ENCODE measurements at regions not wholly inside any gene's neighbourhood (a gene's known extent, or its start where the extent isn't known, plus 50 kb on each side); places are given as distances from the start of the nearest gene placed in this dataset.
A peak's percentile ranks its signal among the peaks of the same experiment; 100 is the strongest.

DNA sequence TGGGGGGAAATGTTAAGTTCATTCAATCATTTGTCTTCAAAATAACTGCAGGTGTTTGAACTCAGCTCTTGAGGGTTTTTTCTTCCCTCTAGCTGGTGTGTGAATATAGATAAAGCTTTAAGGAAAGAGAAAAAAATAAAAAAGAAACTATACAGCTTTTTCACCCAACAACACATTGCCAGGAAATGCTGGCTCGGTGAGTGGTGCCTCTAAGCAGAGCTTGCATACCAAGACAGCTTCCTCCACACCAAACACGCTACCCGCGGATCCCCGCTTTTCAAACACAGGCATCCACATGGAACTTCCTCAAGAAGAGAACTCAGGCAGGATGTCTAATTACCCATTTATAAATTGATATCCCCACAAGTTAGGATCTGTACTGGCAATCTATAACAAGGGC is 69.8 kb upstream of the TANK start:
- peak overlapping the region; percentile 37 for H3K4me3 Mint-ChIP-seq
- peaks cover 9% of the 10 kb centered on the region for H3K36me3 Mint-ChIP-seq
- CTCF ChIA-PET = interaction anchor here (0.8 to 2.2 kb wide), 4 partner anchors 14 to 95 kb away, joined by 3 to 11 read pairs (median 3); no protein-coding TSS in a partner anchor
- no peaks in the 10 kb centered on the region for H3K27me3 Mint-ChIP-seq
- DNase-seq = peak; percentile 75
- H3K9me3 Mint-ChIP-seq = peaks cover 4% of the 10 kb centered on the region
- H3K4me1 Mint-ChIP-seq = peaks cover 51% of the 10 kb centered on the region
- peak overlapping the region; percentile 88 for H3K27ac Mint-ChIP-seq

DNA sequence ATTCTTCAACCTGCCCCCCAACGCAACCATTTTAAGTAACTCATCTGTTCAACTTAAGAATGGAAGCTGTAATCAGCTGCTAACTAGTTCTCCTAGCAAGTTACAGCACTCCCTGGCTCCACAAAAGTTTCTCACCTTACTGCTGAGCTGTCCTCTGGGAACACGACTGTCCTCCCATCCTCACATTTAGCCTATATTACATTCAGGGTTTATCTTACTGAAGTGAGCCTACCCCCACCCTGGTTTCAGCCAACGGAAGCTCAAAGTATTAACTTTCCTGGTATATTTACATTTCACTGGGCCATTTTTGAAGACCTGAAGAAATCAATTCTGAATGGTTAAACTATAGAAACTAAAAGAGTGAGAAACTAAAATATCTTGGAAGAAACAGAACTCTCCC is 64.9 kb upstream of the TANK start:
- H3K27me3 Mint-ChIP-seq = no peaks in the 10 kb centered on the region
- CTCF ChIA-PET = no interaction called here
- no peak overlapping the region for H3K4me3 Mint-ChIP-seq
- no peak for DNase-seq
- H3K36me3 Mint-ChIP-seq = peaks cover 3% of the 10 kb centered on the region
- no peak overlapping the region for H3K27ac Mint-ChIP-seq
- peaks cover 25% of the 10 kb centered on the region for H3K4me1 Mint-ChIP-seq
- peaks cover 9% of the 10 kb centered on the region for H3K9me3 Mint-ChIP-seq

DNA sequence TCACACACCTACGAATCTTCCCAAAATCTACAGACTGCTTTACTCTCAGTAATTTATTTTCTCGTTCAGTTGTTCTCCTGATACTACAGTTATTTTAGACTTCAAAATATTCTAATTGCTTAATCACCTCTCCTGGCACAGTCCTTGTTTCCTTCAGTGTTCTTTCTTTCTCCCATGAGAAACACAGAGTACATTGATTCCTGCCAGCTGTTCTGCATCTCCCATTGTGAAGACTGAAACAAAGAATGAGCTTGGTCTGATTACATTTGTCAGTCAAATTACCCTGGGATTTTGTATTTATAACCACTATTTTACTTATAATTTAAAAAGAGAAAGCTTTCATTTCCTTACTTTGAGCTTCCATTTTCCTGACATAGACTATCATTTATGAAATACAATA is 63.9 kb upstream of the TANK start:
- H3K9me3 Mint-ChIP-seq = peaks cover 9% of the 10 kb centered on the region
- H3K27me3 Mint-ChIP-seq = no peaks in the 10 kb centered on the region
- H3K27ac Mint-ChIP-seq = no peak overlapping the region
- CTCF ChIA-PET = no interaction called here
- peaks cover 15% of the 10 kb centered on the region for H3K4me1 Mint-ChIP-seq
- H3K36me3 Mint-ChIP-seq = peaks cover 3% of the 10 kb centered on the region
- H3K4me3 Mint-ChIP-seq = no peak overlapping the region
- no peak for DNase-seq

DNA sequence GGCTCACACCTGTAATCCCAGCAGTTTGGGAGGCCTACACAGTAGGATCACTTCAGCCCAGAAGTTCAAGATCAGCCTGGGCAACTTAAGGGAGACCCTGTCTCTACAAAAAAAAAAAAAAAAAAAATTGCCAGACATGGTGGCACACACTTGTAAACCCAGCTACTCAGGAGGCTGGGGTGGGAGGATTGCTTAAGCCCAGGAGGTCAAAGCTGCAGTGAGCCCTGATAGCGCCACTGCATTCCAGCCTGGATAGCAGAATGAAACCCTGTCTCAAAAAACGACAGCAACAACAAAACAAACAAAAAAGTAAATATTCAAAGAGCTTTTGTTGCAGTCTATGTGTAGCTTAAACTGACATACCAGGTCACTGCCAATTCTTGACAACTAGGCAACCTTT is 63.1 kb upstream of the TANK start:
- Mint-ChIP-seq H3K4me3 (no peak overlapping the region), H3K4me1 (peaks cover 10% of the 10 kb centered on the region), H3K27ac (no peak overlapping the region), H3K9me3 (peaks cover 9% of the 10 kb centered on the region), H3K36me3 (peaks cover 3% of the 10 kb centered on the region), H3K27me3 (no peaks in the 10 kb centered on the region)
- CTCF ChIA-PET = no interaction called here
- DNase-seq = no peak

DNA sequence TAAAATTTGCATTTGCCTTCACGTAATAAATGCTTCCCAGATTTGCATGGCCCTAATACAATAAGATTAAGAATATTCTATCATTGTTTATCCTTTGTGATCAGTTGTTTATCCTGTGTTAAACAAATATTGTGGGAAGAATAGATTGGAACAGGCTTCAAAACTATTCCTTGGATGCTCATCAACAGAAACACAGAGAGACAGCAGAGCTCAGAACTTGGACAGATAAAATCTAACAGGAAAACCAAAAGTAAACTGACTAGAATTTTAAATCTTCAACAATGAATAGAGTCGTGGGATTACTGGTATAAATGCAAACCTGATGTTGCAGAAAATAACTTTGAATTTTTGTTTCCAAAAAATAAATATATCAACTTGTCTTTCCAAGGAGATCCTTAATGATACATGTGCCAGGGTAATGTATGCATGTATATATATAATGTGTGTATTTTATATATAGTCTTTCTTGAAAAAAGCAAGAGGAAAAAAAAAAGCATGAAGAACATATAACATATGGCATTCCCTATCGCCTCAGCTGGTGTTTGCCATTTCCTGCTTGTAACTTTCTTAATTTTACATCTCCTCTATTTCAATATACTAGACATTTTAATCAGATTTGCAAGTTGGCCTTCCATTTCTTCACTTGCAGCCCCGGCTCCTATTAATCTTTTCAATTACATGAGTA is 59.9 kb upstream of the TANK start:
- CTCF ChIA-PET = no interaction called here
- no peak overlapping the region for H3K4me3 Mint-ChIP-seq
- H3K9me3 Mint-ChIP-seq = peaks cover 9% of the 10 kb centered on the region
- H3K36me3 Mint-ChIP-seq = peaks cover 3% of the 10 kb centered on the region
- no peak for DNase-seq
- H3K27me3 Mint-ChIP-seq = no peaks in the 10 kb centered on the region
- no peak overlapping the region for H3K27ac Mint-ChIP-seq
- peaks cover 15% of the 10 kb centered on the region for H3K4me1 Mint-ChIP-seq

DNA sequence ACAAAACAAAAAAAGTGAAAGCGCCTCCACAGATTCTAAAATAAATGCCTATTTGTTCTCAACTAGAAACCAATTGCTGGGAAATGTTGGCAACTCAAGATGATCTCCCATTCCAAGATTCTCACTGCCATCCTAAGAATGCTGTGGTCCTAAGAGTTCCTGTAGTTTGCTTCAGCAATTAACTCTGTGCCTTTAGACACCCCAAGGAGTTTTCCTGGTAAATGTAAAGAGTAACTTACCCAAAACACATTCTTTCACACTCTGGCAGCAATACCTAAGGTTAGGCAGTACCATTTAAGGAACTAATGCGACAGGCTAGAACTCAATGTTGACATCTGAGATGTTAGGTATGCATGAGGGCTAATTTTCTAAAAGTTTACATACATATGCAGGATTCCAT is 58.8 kb upstream of the TANK start:
- Mint-ChIP-seq H3K4me1 (peaks cover 14% of the 10 kb centered on the region), H3K4me3 (no peak overlapping the region), H3K9me3 (peaks cover 9% of the 10 kb centered on the region), H3K27me3 (no peaks in the 10 kb centered on the region), H3K27ac (no peak overlapping the region), H3K36me3 (peaks cover 3% of the 10 kb centered on the region)
- no peak for DNase-seq
- CTCF ChIA-PET = no interaction called here

DNA sequence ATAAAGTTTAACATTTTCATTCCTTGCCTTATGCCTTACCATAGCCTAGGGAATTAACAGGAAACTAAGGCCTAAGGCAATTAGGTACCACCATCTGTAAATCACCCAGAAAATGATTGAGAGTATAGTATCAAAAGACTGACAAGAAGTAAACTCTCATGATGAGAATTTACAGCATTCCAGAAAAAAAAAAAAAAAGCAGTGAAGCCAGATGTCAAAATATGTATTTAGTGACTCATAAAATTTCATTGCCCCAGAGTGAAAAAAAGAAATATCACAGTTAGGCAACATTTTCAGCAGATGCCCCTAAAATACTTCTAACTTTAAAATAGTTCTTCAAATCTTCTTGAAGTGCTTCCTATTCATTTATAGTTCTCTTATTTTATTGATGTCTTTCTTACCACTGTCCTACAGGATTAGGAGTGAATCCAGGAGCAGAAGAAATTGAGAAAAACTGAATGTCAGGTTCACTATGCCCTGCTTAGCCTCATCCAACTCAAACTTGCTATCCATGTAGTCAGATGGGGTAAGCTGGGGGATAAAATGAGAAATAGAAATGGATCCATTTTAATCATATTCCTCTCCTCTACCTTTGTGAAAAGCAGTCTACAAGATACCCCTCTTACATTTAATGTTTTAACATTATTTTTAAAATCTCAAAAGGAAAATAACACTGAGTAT is 57.3 kb upstream of the TANK start:
- H3K27me3 Mint-ChIP-seq = no peaks in the 10 kb centered on the region
- peaks cover 14% of the 10 kb centered on the region for H3K4me1 Mint-ChIP-seq
- no peak for DNase-seq
- H3K36me3 Mint-ChIP-seq = peaks cover 2% of the 10 kb centered on the region
- CTCF ChIA-PET = interaction anchor here (0.5 to 2.4 kb wide), 3 partner anchors 10 to 40 kb away, joined by 3 to 9 read pairs (median 4); no protein-coding TSS in a partner anchor
- H3K9me3 Mint-ChIP-seq = peaks cover 7% of the 10 kb centered on the region
- no peak overlapping the region for H3K27ac Mint-ChIP-seq
- H3K4me3 Mint-ChIP-seq = no peak overlapping the region

DNA sequence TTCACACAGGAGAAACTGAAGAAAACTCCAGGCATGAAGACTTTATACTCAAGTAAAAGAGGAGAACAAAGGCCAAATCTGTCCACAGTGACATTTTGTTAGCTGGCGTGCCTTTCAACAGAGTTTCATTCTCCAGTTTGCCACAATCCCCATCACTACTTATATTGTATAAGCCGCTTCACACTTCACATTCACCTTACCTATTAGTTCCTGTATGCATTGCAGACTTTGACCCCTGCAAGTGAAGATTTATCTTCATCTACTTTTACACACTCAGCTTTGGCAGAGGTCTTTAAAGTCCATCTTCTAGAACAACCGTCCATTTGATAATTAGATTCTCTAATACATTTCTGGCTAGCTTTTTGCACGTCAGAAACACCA is 56.8 kb upstream of the TANK start:
- peaks cover 4% of the 10 kb centered on the region for H3K9me3 Mint-ChIP-seq
- no peak for DNase-seq
- no peaks in the 10 kb centered on the region for H3K36me3 Mint-ChIP-seq
- peaks cover 14% of the 10 kb centered on the region for H3K4me1 Mint-ChIP-seq
- no peak overlapping the region for H3K4me3 Mint-ChIP-seq
- no peak overlapping the region for H3K27ac Mint-ChIP-seq
- no peaks in the 10 kb centered on the region for H3K27me3 Mint-ChIP-seq
- CTCF ChIA-PET = interaction anchor here (1.7 to 2.4 kb wide), 3 partner anchors 10 to 40 kb away, joined by 4 to 9 read pairs (median 8); no protein-coding TSS in a partner anchor

DNA sequence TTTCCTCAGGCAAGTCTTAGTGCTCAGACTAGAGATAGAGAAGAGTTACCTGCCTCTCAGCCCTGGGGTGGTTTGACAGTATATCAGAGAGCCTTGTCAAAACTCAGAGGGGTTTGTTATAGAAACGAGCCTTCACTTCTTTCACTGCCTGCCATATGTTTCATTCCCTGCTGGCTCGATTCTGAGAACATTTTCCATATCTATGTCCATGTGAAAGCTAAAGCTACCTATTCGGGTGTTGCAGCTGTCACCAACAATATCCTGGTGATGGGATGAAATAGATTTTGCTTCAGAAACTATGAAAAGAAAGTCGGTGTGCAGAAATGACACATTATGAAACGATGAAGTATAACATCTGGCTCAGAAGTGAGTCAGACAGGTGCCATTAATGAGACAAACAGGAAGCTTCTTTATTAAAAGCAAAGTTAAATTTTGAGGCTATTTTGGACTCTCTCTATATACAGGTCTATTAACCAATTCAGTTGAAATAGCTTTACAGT is 56.1 kb upstream of the TANK start:
- no peak overlapping the region for H3K4me3 Mint-ChIP-seq
- H3K4me1 Mint-ChIP-seq = peaks cover 14% of the 10 kb centered on the region

DNA sequence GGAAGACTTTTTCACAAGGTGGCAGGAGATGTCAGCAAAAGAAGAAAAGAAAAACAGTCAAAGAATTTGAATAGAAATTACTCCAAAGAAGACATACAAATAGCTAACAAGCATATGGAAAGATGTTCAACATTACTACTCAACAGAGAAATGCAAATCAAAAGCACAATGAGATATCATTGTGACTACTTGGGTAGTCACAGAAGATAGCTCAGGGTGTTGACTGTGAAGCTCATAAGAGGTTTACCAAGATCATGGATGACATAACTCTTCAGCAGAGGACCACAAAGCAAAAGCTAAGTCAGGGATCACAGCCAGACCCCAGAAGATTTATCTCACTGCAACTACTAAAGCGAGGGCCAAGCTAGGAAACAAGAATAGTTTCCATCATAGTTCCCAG is 53.0 kb upstream of the TANK start:
- Mint-ChIP-seq H3K9me3 (no peaks in the 10 kb centered on the region), H3K27ac (no peak overlapping the region), H3K4me1 (peaks cover 12% of the 10 kb centered on the region), H3K27me3 (no peaks in the 10 kb centered on the region), H3K36me3 (no peaks in the 10 kb centered on the region), H3K4me3 (no peak overlapping the region)
- CTCF ChIA-PET = interaction anchor here (0.9 kb wide), 2 partner anchors 9 to 26 kb away, joined by 3 read pairs; no protein-coding TSS in a partner anchor
- no peak for DNase-seq

More for the DNA sequence above, 56.1 kb upstream of the TANK start:
- DNase-seq = no peak
- H3K36me3 Mint-ChIP-seq = no peaks in the 10 kb centered on the region
- no peak overlapping the region for H3K27ac Mint-ChIP-seq
- H3K27me3 Mint-ChIP-seq = no peaks in the 10 kb centered on the region
- CTCF ChIA-PET = interaction anchor here (1.0 to 2.4 kb wide), 7 partner anchors 9 to 169 kb away, joined by 3 to 9 read pairs (median 4); no protein-coding TSS in a partner anchor
- no peaks in the 10 kb centered on the region for H3K9me3 Mint-ChIP-seq

Measured in activated naive CD4-positive, alpha-beta T cell treated with anti-CD3 and anti-CD28 coated beads, Interleukin-2, amount 10 ng/mL, durations not matched to agents 7 days and 5 days (primary cell).